ENCODE measurements at regions not wholly inside any gene's neighbourhood (a gene's known extent, or its start where the extent isn't known, plus 50 kb on each side); places are given as distances from the start of the nearest gene placed in this dataset.

- TF ChIP-seq CTCF (IDR thresholded peaks at IDR 0.05) (no peak), POLR2AphosphoS5 (IDR thresholded peaks at IDR 0.05) (no peak)
These were observed 76.0 kb upstream of the ADGRB3 start for GRCh38 chr6:68559070-68559469.

Measured in prostate gland (tissue), 2 donors.